Mesenchymal stem cell (in vitro differentiated cells and primary cell): ENCODE measurements at regions not wholly inside any gene's neighbourhood (a gene's known extent, or its start where the extent isn't known, plus 50 kb on each side); places are given as distances from the start of the nearest gene placed in this dataset.

Source experiments
- DNase-seq: peaks from one replicate; pipeline ENCODE4 v3.0.0-alpha.2; 2013
- H2AFZ ChIP-seq: one replicate; pipeline ENCODE4 v1.6.1; 2013; ENCODE audit warnings: low read depth, mild to moderate bottlenecking, control low read depth, inconsistent platforms, low read length, moderate library complexity
- H2AK5ac ChIP-seq: 2 replicates; pipeline ENCODE4 v1.6.1; 2013; ENCODE audit warnings: low read length, moderate library complexity, mild to moderate bottlenecking, inconsistent platforms; ENCODE audit not compliant: severe bottlenecking
- H2BK120ac ChIP-seq: one replicate; pipeline ENCODE4 v1.6.1; 2013; ENCODE audit warnings: low read depth, mild to moderate bottlenecking, inconsistent platforms, low read length, moderate library complexity
- H2BK12ac ChIP-seq, 2 experiments: one replicate each; pipeline ENCODE4 v1.6.1; 2013; ENCODE audit warnings: inconsistent platforms in 2 of 2, low read length in 2 of 2, mild to moderate bottlenecking in 2 of 2, moderate library complexity in 2 of 2, control low read depth in 1 of 2
- H2BK15ac ChIP-seq: one replicate; pipeline ENCODE4 v1.6.1; 2013; ENCODE audit warnings: mild to moderate bottlenecking, low read depth, inconsistent platforms; ENCODE audit not compliant: poor library complexity, severe bottlenecking
- H2BK5ac ChIP-seq: 2 replicates; pipeline ENCODE4 v1.6.1; 2013; ENCODE audit warnings: low read depth, mild to moderate bottlenecking, low read length, control low read depth, inconsistent platforms; ENCODE audit not compliant: poor library complexity, severe bottlenecking
- H3K14ac ChIP-seq, 2 experiments: one replicate each; pipeline ENCODE4 v1.6.1; 2013; ENCODE audit warnings: inconsistent platforms in 2 of 2, low read length in 2 of 2, control low read depth in 1 of 2, mild to moderate bottlenecking in 1 of 2, moderate library complexity in 1 of 2
- H3K18ac ChIP-seq, 2 experiments: one replicate each; pipeline ENCODE4 v1.6.1; 2013; ENCODE audit warnings: inconsistent platforms in 2 of 2, low read length in 2 of 2, control low read depth in 1 of 2, low read depth in 1 of 2, mild to moderate bottlenecking in 1 of 2
- H3K23ac ChIP-seq, 2 experiments: one replicate each; pipeline ENCODE4 v1.6.1; 2013; ENCODE audit warnings: inconsistent platforms in 2 of 2, low read length in 2 of 2, mild to moderate bottlenecking in 2 of 2, moderate library complexity in 2 of 2, control low read depth in 1 of 2
- H3K27ac ChIP-seq: 2 replicates; pipeline ENCODE4 v1.5.1; 2013; ENCODE audit warnings: mild to moderate bottlenecking, moderate library complexity, low read length, control low read depth, inconsistent platforms; ENCODE audit not compliant: poor library complexity, severe bottlenecking
- H3K27me3 ChIP-seq, 2 experiments: 2 replicates each; pipeline versions ENCODE4 v1.6.1 to v1.7.0; 2013; ENCODE audit warnings: low read length in 2 of 2, mild to moderate bottlenecking in 2 of 2, moderate library complexity in 2 of 2, control low read depth in 1 of 2, inconsistent platforms in 1 of 2; ENCODE audit not compliant: control insufficient read depth in 1 of 2, insufficient read depth in 1 of 2
- H3K36me3 ChIP-seq, 2 experiments: 2 replicates each; pipeline versions ENCODE4 v1.6.1 to v1.7.0; 2013; ENCODE audit warnings: low read length in 2 of 2, control low read depth in 1 of 2, inconsistent platforms in 1 of 2, low read depth in 1 of 2, mild to moderate bottlenecking in 1 of 2; ENCODE audit not compliant: insufficient read depth in 2 of 2, control insufficient read depth in 1 of 2
- H3K4ac ChIP-seq, 2 experiments: one replicate each; pipeline ENCODE4 v1.6.1; 2013; ENCODE audit warnings: inconsistent platforms in 2 of 2, low read length in 2 of 2, mild to moderate bottlenecking in 2 of 2, moderate library complexity in 2 of 2, control low read depth in 1 of 2, low read depth in 1 of 2
- H3K4me1 ChIP-seq: 2 replicates; pipeline ENCODE4 v1.6.1; 2013; ENCODE audit warnings: low read depth, low read length, control low read depth; ENCODE audit not compliant: control insufficient read depth, insufficient read depth
- H3K4me2 ChIP-seq: 2 replicates; pipeline ENCODE4 v1.6.1; 2013; ENCODE audit warnings: low read length, mild to moderate bottlenecking, inconsistent platforms; ENCODE audit not compliant: poor library complexity, severe bottlenecking
- H3K4me3 ChIP-seq, 2 experiments: 2 replicates each; pipeline versions ENCODE4 v1.5.1 to v1.7.0; 2013; ENCODE audit warnings: low read length in 2 of 2, mild to moderate bottlenecking in 2 of 2, control low read depth in 1 of 2, low read depth in 1 of 2; ENCODE audit not compliant: insufficient read depth in 1 of 2
- H3K79me1 ChIP-seq: replicated peaks from 2 replicates; pipeline ENCODE4 v1.6.1; 2013; ENCODE audit warnings: mild to moderate bottlenecking, control low read depth, low read length, inconsistent platforms; ENCODE audit not compliant: poor library complexity, severe bottlenecking
- H3K9ac ChIP-seq: 2 replicates; pipeline ENCODE4 v1.7.0; 2013; ENCODE audit warnings: mild to moderate bottlenecking, low read length, moderate library complexity
- H3K9me3 ChIP-seq: 2 replicates; pipeline ENCODE4 v1.7.0; 2013; ENCODE audit warnings: mild to moderate bottlenecking, low read length; ENCODE audit not compliant: control insufficient read depth
- H4K8ac ChIP-seq: one replicate; pipeline ENCODE4 v1.6.1; 2013; ENCODE audit warnings: inconsistent platforms, mild to moderate bottlenecking, low read length, moderate library complexity
- H4K91ac ChIP-seq: one replicate; pipeline ENCODE4 v1.6.1; 2013; ENCODE audit warnings: mild to moderate bottlenecking, low read length, inconsistent platforms
- WGBS: methylation state at CpG from one replicate; pipeline ENCODE4 v1.1.7; 2013; ENCODE audit warnings: mixed read lengths; 5-methylcytosine and 5-hydroxymethylcytosine counted together

GRCh38 chr12:17759982-17760381 lies 330.0 kb downstream of the RERGL start:
- no peak overlapping the region for H3K4me3 ChIP-seq
- H4K91ac ChIP-seq: no peak overlapping the region
- no peak overlapping the region for H3K23ac ChIP-seq
- no peak overlapping the region for H3K9ac ChIP-seq
- no peak for DNase-seq
- H3K4me2 ChIP-seq: no peak overlapping the region
- H4K8ac ChIP-seq: no peak overlapping the region
- H2BK12ac ChIP-seq: no peak overlapping the region
- no peak overlapping the region for H3K4ac ChIP-seq
- no peaks in the 10 kb centered on the region for H3K27me3 ChIP-seq
- H2BK15ac ChIP-seq: no peak overlapping the region
- no peaks in the 10 kb centered on the region for H3K4me1 ChIP-seq
- WGBS: 81% methylated on average over 8 of the region's 8 CpGs
- no peaks in the 10 kb centered on the region for H3K79me1 ChIP-seq
- H2BK5ac ChIP-seq: no peak overlapping the region
- H3K36me3 ChIP-seq: no peaks in the 10 kb centered on the region
- H3K14ac ChIP-seq: no peak overlapping the region
- H2AFZ ChIP-seq: no peak overlapping the region
- H2BK120ac ChIP-seq: no peak overlapping the region
- no peak overlapping the region for H2AK5ac ChIP-seq
- no peak overlapping the region for H3K18ac ChIP-seq
- peaks cover 8% of the 10 kb centered on the region for H3K9me3 ChIP-seq
- H3K27ac ChIP-seq: no peak overlapping the region
